HG03064 (cell line): ENCODE measurements at regions not wholly inside any gene's neighbourhood (a gene's known extent, or its start where the extent isn't known, plus 50 kb on each side); places are given as distances from the start of the nearest gene placed in this dataset.

Experiments used
- ATAC-seq: cut with Tn5 transposase; IDR thresholded peaks from one replicate; pipeline ENCODE4 v1.9.1; 2021; ENCODE audit warnings: low read depth; ENCODE audit not compliant: unreplicated experiment

DNA sequence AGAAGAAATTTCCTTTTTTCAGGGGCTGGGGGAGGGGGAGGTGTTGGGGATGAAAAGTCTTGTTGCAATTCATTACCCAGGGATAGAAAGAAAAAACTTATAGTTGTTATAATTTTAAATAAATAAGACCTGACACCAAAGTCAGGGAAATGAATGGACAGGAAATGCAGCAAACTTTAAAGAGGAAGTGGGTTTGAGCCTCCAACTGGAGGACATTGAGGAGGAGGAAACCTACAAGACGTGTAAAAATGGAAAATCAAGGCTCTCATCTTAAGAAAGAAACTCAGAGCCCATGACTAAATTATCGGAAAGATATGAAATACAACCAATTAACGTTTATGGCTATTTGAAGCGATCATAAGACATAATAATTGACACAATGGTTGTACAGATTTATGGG lies 54.4 kb downstream of the NIBAN1 start:
- no peak for ATAC-seq

DNA sequence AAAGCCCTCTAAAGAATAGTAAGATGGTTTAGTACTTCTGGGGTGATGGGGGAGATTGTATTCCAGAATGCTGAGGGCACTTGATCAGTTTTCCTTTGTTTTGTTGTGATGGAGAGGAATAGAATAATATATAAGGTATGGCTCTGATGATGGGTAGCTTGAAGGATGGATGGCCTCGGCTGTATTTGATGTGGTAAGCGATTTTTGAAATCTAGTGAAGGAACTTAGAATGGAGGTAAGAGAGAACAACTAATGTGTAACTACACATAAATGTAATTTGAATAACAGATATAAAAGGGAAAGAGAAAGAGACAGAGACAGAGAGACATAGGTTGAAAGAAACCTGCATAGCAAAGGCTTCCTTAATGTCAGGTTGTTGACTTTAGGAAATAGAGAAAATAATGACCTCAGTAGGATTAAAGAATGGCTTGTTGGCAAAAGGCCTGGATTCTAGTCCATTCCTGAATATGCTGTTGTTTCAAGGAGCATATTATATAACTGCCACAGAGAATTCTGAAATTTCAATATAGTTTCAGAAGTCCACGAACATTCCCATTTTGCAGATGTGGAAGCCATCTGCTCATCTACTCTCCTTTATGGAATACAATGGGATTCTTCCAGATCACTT lies 58.7 kb downstream of the NIBAN1 start:
- ATAC-seq, result no peak

DNA sequence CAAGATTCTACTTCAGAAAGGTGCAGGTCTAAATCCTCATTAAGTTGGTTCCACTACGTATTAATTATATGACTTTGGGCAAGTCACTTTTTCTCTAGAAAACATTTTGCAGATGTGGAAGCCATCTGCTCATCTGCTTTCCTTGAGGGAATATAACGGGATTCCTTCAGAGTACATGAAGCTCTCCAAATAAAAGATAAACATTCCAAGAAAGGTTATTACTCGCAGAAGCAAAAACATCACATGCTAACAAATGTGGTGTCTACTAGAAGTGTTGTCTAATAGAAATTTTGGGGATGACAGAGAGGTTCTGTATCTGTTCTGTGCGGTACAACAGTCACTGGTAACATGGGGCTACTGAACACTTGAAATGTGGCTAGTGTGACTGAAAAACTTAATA lies 60.2 kb downstream of the NIBAN1 start:
- ATAC-seq, result no peak

DNA sequence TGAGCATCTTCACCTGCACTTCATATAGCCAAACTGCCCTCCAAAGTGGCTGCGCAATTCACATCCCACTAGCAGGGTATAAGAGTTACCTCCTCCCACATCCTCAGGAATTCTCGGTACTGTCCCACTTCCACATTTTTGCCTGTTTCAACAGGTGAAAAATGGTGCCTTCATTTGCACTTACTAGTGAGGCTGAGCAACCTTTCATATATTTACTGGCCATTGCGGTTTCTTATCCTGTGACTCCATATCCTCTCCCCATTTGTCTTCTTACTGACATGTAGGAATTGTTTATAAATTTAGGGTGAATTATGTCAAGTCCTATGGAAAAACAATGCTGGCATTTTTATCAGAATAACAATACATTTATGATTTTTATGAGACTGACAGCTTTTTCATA lies 61.9 kb downstream of the NIBAN1 start:
- ATAC-seq, result no peak

DNA sequence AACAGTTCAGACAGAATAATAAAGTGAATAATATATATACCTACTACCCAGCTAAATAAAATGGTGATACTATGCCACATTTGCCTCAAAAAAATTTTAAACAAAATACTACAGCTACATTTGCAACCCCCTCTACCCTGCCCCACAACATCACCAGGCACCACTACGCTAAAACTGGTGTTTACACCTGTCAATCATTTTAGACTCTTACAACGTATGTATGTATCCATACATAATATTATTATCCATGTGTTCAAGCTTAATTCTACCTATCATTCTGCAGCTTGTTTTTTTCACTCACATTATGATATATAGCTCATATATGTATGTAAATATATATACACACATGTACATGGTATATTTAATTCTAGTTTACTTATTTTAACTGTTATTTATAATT lies 62.5 kb downstream of the NIBAN1 start:
- no peak for ATAC-seq

DNA sequence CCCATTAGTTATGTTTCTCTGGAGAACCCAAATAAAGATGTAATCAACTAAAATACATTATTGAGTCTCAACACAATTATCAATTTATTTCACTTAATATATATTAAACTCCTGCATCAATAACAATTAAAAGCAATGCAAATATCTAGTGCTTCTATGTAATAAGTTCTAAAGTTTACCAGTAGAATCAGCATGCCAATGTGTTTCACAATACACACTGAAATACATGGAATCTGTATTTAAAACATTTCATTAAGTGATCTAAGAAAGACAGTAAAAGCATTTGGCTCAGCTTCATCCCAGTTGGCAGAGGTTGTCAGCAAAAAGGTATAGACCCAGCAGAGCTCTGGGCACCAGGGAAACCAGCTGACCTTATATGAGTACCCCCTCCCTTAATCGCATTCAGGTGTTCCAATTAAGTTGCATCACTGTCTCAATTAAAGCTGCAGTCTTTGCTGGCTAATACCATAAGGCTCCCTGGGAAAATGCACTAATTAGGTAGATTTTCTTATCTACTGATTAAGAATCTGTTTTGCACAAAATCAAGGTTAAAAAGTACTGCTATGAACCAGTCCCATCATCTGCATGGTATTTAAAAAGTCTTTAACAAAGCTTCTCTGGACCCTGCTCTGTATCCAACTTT lies 63.1 kb downstream of the NIBAN1 start:
- ATAC-seq, result no peak

DNA sequence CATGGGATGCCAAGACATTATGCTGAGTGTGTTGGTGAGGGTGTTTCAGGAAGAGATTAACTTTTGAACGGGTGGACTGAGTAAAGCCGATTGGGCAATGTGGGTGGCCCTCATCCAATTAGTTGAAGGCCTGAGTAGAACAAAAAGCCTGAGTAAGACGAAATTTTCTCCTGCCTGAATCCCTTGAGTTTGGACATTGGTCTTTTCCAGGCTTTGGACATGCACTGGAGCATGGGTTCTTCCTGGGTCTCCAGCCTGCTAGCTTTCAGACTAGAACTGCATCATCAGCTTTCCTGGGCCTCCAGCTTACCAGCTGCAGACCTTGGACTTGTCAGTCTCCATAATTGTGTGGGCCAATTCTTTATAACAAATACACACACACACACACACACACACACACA lies 63.6 kb downstream of the NIBAN1 start:
- ATAC-seq, result no peak

DNA sequence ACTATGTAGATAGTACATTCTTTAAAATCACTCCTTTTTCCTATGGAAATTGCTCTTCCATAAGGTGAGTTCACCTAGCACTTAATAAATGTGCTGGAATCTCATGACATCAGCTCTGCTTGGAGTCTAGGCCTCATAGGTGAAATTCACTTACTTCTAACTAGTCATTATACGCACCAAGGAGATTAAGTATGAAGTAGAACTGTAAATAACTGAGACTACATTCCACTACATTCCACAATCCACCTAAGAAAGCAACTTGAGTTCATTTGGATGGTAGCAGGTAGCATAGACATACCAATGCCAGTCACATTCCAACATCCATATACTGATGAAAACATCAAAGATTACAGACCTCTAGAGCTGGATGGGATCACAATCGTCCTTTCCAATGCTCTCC lies 64.3 kb downstream of the NIBAN1 start:
- ATAC-seq, result no peak

DNA sequence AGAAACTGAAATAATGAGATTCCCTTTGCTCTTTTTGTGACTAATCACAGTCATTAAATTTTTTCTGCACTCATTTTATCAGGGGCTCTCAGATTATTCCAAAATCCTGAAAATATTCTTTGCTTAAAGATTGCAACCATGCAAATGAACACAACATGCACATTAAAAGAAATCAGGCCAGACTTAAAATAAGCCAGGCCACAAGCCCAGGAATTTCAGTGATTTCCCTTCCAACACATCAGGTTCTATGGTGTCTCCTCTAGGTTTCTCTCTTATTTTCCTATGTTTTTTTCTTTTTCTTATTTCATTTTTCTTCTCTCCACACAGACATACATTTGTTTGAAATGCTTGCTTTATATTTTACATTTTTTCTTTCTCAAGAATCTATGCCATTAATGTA lies 65.3 kb downstream of the NIBAN1 start:
- no peak for ATAC-seq

DNA sequence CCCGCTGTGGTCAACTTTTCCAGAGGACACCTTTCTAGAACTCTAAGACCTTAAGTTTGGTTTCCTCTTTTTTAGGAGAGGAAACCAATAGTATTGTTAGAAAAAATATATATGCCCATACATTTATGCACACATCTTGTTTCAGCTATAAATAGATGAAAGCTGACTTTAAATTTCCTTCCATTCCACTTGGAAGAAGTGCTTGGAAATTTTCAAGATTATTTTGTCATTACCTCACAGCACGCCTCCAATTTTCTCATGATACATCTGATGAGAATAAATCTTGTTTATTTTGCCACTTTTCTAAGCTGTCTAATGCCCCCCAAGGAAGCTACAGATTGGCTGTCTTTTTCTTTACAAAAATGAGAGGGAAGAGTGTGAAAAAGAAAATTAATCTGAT lies 65.8 kb downstream of the NIBAN1 start:
- ATAC-seq, result no peak

DNA sequence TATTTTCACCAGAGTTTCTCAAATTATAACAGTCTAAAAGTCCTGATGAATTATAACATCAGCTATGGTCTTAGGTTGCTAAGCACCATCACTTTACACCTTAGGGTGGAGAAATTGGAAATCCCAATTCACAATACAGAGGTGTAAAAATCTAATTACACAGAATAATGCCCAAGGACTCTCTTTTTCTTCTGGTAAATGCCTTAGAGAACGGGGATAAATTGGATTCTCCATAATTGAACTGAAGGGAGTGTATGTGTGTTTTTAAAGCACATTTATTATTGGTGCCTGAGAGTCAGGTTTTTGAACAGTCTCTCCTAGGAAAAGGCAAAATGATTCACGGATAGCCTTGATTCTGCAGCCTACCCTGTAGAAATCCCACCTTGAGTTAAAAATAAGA lies 66.8 kb downstream of the NIBAN1 start:
- no peak for ATAC-seq

DNA sequence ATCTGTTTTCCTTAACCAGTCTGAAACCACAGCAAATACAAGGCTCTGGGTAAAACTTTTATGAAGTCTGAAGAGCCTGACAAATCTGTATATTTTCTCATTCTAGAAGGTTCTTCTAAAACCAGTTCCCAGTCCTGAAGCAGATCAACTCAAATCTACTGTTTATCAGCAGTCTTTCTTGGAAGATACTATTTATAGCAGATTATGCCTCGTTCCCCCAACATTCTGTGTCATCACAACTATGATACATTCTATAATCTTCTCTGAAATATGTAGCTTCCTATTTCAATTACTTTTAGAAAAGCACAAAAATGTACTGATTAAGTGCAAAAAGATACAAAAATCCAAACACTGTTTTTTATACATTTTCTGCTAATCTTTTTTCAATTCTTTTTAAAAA lies 67.5 kb downstream of the NIBAN1 start:
- no peak for ATAC-seq

DNA sequence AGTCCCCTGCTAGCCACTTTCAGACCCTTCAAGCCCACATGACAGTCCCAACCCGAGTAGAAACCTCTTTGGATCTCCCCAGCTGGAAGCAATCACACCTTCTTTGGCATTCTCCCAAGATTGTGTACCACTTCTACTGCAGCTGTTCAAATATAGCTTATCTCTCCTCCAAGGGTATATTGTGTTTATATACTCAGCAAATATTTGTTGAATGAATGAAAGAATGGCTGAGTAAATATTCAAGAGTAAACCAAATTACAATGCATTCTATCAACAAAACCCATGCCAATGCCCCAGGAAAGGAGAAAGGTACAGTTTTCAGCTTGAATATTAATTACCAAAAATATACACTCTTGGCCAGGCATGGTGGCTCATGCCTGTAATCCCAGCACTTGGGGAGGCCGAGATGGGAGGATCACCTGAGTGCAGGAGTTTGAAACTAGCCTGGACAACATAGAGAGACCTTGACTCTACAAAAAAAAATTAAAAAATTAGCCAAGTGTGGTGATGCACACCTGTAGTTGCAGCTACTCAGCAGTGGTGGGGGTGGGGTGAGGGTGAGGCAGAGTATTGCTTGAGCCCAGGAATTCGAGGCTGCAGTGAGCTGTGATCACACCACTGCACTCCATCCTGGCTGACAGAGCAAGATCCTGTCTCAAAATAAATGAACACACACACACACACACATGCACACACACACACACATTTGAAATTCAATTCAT lies 68.5 kb downstream of the NIBAN1 start:
- ATAC-seq, result no peak

DNA sequence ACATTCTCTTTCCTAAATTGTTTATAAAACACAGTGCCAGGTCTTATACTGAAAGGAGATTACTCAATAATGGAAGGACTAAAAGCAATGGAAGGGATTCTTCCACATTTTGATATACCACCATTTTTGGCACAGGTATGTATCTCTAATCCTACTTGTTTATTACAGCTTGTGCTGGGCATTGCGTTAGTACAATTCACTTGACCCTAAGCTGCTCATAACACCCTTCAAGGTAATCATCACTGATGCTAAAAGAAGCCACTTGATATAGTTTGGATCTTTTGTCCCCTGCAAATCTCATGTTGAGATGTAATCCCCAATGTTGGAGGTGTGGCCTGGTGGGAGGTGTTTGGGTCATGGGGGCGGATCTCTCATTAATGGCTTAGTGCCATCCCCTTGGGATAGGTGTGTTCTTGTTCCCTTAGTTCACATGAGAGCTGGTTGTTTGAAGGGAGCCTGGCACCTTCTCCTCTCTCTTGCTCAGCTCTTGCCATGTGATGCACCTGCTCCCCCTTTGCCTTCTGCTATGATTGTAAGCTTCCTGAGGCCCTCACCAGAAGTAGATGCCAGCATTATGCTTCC lies 71.1 kb downstream of the NIBAN1 start:
- no peak for ATAC-seq

DNA sequence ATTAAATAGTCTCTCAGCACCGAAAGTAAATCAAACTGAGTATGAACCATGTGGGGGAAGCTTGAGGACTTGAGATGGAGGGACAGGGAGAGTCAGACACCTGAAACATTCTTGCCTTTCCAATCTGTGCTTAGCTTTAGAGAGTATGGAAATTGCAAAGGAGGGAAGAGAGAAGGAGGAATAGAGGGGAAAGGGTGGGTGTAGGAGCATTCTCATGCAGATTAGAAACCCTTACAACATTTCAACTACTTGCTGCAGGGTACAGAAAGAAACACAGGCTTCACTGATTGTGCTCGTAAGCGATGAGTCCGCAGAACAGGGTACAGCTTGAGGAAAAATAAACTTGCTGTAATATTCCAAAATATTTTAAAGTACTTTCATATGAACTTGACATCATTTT lies 73.8 kb downstream of the NIBAN1 start:
- ATAC-seq, result no peak

DNA sequence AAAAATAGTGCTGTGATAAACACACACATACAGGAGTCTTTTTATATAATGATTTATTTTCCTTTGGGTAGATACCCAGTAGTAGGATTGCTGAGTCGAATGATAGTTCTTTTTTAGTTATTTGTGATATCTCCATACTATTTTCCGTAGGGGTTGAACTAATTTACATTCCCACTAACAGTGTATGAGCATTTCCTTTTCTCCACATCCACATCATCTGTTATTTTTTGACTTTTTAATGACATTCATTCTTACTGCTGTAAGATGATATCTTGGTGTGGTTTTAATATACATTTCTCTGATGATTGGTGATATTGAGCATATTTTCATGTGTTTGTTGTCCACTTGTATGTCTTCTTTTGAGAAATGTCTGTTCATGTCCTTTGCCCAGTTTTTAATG lies 78.3 kb downstream of the NIBAN1 start:
- ATAC-seq, result no peak

DNA sequence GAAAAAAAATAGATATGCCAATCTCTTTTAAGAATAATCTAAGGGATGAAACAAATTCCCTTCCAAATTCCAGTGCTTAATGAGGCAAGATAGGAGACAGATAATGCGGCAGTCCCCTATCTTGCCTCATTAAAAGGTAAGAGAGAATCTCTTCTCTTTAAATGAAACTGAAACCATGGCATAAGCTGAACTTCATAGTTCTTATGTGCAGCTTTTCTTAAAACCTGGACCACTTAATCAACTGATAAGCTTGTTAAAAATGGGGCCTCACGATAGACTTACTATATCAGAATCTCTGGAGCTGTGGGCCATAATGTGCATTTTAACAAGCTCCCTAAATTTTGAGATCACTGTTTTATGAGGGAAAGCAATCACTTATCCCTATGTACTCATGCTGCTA lies 79.2 kb downstream of the NIBAN1 start:
- no peak for ATAC-seq

DNA sequence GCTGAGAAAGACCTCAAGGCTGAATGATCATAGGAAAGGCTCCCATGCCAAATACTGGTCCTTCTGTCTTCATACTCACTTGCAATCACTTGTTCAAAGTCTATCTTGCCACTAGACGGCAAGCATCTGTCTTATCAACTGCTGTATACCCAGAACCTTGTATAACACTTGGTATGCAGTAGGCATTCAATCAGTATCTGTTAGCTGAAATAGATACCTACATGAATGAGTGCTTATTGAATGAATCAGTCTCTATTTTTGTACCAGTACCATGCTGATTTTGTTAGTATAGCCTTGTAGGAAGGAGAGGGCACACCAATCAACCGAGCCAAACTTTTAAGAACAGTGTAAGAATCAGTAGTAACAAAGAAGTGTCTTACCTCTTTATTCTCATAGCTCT lies 80.6 kb downstream of the NIBAN1 start:
- no peak for ATAC-seq

DNA sequence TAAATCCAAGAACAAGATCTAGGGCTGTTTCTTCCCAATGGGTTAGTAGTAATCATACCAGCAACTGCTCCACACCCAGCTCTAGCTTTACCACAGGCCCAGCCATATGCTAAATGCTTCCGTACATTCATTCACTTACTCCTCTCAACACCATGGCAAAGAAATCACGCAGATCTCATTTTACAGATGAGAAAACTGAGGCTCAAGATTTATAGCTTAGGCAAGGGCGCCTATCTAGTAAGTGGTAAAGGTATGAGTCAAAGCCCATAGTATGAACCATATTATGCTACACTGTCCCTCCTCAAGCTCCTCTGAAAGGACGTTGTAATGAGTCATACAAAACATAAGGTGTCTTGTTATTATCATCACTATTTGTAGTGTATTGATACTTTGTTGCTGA lies 82.2 kb downstream of the NIBAN1 start:
- peak; percentile 62 for ATAC-seq

DNA sequence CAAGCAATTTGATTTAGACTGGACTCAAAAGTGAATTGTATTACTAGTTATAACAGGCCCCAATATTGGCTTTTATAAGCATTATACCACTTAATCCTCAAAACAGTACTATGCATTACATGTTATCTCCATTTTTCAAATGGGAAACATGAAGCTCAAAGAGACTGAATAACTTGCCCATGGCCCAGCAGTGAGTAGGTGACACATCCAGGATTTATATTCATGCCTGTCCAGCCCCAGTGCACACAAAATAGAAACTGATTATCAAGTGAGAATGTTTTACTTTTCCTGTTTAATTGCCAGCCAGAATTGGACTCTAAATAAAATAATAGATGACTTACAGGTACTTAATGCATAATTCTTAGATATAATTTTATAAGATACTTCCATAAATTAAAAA lies 82.9 kb downstream of the NIBAN1 start:
- no peak for ATAC-seq

DNA sequence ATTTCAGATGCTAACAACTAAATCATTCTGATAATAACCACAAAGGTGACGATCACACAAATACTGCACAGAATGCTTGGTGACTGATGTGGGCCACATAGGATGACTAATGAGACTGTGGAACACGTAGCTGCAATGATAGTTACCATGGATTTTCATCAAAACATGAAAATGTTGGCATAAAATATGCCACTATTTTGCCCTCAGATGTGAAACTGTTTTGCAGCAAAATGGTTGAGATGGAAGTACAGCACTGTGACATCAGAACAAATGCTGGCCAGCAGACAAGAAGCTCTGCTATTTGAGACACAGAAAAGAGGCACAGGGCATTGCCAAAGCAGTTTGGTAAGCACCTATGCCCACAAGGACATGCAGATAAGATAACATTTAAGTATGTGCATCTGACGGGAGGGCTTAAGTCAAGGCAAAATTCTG lies 83.8 kb downstream of the NIBAN1 start:
- ATAC-seq, result no peak

DNA sequence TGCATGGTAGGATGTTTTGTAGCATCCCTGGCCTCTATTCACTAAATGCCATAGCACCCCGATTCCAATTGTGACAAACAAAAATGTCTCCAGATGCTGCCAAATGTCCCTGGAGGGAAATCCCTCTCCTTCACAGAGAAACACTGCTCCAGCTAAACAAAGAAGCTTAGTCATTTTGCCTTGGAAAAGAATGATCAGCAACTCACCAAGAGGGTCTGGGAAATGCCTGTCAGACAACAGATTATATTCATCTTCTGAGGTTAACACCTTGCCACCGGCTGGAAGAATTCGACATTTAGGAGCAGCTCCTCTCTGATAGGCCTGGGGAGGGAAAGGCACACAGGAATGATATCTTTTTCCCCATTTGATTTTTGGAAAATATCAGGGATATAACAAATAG lies 84.4 kb downstream of the NIBAN1 start:
- no peak for ATAC-seq
